Fibroblast of villous mesenchyme (primary cell): ENCODE measurements at regions not wholly inside any gene's neighbourhood (a gene's known extent, or its start where the extent isn't known, plus 50 kb on each side); places are given as distances from the start of the nearest gene placed in this dataset.

Experiments used
- DNase-seq: peaks from one replicate; pipeline ENCODE4 v3.0.0-alpha.2; 2010; ENCODE audit warnings: low read depth
- H3K4me3 ChIP-seq: 2 replicates; pipeline ENCODE4 v1.5.1; 2011; ENCODE audit warnings: low read depth, mild to moderate bottlenecking, low read length
- CTCF ChIP-seq: IDR thresholded peaks from 2 replicates; pipeline ENCODE4 v1.5.1; 2012; ENCODE audit warnings: low read depth, mild to moderate bottlenecking, low read length; ENCODE audit not compliant: insufficient read depth

- DNase-seq = no peak
- no peak for TF ChIP-seq CTCF
- H3K4me3 ChIP-seq = no peak overlapping the region
Observed at GRCh38 chr21:18603261-18603660, 199.7 kb upstream of the TMPRSS15 start.

- no peak for DNase-seq
- no peak for TF ChIP-seq CTCF
- no peak overlapping the region for H3K4me3 ChIP-seq
Observed at GRCh38 chr21:18603980-18604379, 200.4 kb upstream of the TMPRSS15 start.

GRCh38 chr21:18608226-18608625 lies 204.6 kb upstream of the TMPRSS15 start:
- no peak overlapping the region for H3K4me3 ChIP-seq
- no peak for TF ChIP-seq CTCF
- no peak for DNase-seq

GRCh38 chr21:18614303-18614702 lies 210.7 kb upstream of the TMPRSS15 start:
- no peak for TF ChIP-seq CTCF
- no peak for DNase-seq
- no peak overlapping the region for H3K4me3 ChIP-seq

- no peak overlapping the region for H3K4me3 ChIP-seq
- DNase-seq = no peak
- no peak for TF ChIP-seq CTCF
Observed at GRCh38 chr21:18617291-18617690, 213.7 kb upstream of the TMPRSS15 start.

- H3K4me3 ChIP-seq = no peak overlapping the region
- no peak for TF ChIP-seq CTCF
Observed at GRCh38 chr21:18620436-18620835, 216.9 kb upstream of the TMPRSS15 start.

GRCh38 chr21:18622383-18622782 lies 218.8 kb upstream of the TMPRSS15 start:
- H3K4me3 ChIP-seq = no peak overlapping the region
- DNase-seq = no peak
- no peak for TF ChIP-seq CTCF

More at GRCh38 chr21:18620436-18620835, 216.9 kb upstream of the TMPRSS15 start:
- DNase-seq = no peak
